ENCODE measurements at regions not wholly inside any gene's neighbourhood (a gene's known extent, or its start where the extent isn't known, plus 50 kb on each side); places are given as distances from the start of the nearest gene placed in this dataset.

- TF ChIP-seq CTCF (IDR thresholded peaks at IDR 0.05) (no peak), EZH2phosphoT487 (IDR thresholded peaks at IDR 0.05) (no peak), EZH2 (IDR thresholded peaks at IDR 0.05) (no peak)
Measured at GRCh38 chr5:136511046-136511445, 145.7 kb upstream of the TRPC7 start.

All from neural progenitor cell (in vitro differentiated cells).